Fibroblast of villous mesenchyme (primary cell): ENCODE measurements at regions not wholly inside any gene's neighbourhood (a gene's known extent, or its start where the extent isn't known, plus 50 kb on each side); places are given as distances from the start of the nearest gene placed in this dataset.

Source experiments
- DNase-seq: peaks from one replicate; pipeline ENCODE4 v3.0.0-alpha.2; 2010; ENCODE audit warnings: low read depth
- H3K4me3 ChIP-seq: 2 replicates; pipeline ENCODE4 v1.5.1; 2011; ENCODE audit warnings: low read depth, mild to moderate bottlenecking, low read length
- TF ChIP-seq, protein P1 (sequence below): IDR thresholded peaks from 2 replicates; pipeline ENCODE4 v1.5.1; 2012; ENCODE audit warnings: low read depth, mild to moderate bottlenecking, low read length; ENCODE audit not compliant: insufficient read depth

GRCh38 chr4:87901422-87901992, 68.7 kb downstream of the MEPE start:
- TF ChIP-seq, protein P1, sequence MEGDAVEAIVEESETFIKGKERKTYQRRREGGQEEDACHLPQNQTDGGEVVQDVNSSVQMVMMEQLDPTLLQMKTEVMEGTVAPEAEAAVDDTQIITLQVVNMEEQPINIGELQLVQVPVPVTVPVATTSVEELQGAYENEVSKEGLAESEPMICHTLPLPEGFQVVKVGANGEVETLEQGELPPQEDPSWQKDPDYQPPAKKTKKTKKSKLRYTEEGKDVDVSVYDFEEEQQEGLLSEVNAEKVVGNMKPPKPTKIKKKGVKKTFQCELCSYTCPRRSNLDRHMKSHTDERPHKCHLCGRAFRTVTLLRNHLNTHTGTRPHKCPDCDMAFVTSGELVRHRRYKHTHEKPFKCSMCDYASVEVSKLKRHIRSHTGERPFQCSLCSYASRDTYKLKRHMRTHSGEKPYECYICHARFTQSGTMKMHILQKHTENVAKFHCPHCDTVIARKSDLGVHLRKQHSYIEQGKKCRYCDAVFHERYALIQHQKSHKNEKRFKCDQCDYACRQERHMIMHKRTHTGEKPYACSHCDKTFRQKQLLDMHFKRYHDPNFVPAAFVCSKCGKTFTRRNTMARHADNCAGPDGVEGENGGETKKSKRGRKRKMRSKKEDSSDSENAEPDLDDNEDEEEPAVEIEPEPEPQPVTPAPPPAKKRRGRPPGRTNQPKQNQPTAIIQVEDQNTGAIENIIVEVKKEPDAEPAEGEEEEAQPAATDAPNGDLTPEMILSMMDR = no peak
- DNase-seq = peak; percentile 14
- no peak overlapping the region for H3K4me3 ChIP-seq

DNA sequence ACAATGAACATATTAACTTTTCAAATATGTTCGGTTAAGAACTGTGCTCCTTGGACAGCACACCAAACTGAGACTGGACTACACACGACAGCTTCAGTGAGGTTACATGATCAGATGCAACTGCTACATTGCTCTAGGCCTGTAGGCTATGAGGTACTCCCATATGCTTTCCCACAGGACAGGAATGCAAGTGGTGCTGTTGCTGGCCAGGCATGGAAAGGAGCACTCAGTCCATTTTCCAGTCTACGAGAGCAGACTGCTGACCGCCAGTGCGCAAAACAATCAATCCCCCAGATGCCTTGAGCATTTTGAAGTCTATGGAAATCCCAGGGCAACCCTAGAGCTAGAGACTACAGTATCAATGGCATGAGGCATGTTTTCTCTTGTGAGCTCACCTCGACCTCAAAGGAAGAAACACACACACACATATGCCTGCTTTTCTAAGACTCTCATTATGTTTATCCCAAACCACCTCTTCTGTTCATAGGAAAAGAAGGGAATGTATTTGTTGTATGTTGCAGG, 70.8 kb upstream of the SPP1 start:
- TF ChIP-seq, protein P1 = no peak
- DNase-seq = no peak
- H3K4me3 ChIP-seq = no peak overlapping the region

- DNase-seq = no peak
- TF ChIP-seq, protein P1 = no peak
- H3K4me3 ChIP-seq = no peak overlapping the region
Observed at GRCh38 chr4:87908336-87908735, 67.2 kb upstream of the SPP1 start.

DNA sequence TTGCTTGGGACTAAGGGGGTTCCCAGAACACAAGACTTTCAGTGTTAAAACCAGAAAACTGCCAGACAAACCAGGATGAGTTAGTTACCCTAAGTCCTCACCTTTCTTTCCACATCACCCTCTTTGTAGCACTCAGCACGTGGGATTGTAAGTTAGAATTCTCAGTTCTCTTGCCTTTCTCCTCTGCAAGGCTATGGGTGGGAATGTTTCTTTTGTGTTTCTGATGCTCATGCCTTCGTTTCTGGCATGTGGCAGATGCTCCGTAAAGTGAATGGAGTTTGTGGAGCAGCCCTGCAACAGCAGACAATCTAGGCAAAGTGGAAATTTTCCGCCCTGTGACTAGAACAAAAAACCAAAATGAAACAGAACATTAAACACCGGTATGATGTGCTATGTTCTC, 64.7 kb upstream of the SPP1 start:
- no peak for DNase-seq
- no peak overlapping the region for H3K4me3 ChIP-seq
- TF ChIP-seq, protein P1 = no peak

- peak; percentile 19 for DNase-seq
- H3K4me3 ChIP-seq = no peak overlapping the region
- TF ChIP-seq, protein P1 = no peak
Observed at GRCh38 chr4:87911252-87911774, 64.2 kb upstream of the SPP1 start.

- TF ChIP-seq, protein P1 = no peak
- H3K4me3 ChIP-seq = no peak overlapping the region
- no peak for DNase-seq
Observed at GRCh38 chr4:87912164-87913004, 63.1 kb upstream of the SPP1 start.
